ENCODE measurements at regions not wholly inside any gene's neighbourhood (a gene's known extent, or its start where the extent isn't known, plus 50 kb on each side); places are given as distances from the start of the nearest gene placed in this dataset.
"Not testable (repeated sequence)": the region's sequence is repeated elsewhere in the genome, so short reads cannot be mapped to it uniquely, and the experiment has no call there.

DNA sequence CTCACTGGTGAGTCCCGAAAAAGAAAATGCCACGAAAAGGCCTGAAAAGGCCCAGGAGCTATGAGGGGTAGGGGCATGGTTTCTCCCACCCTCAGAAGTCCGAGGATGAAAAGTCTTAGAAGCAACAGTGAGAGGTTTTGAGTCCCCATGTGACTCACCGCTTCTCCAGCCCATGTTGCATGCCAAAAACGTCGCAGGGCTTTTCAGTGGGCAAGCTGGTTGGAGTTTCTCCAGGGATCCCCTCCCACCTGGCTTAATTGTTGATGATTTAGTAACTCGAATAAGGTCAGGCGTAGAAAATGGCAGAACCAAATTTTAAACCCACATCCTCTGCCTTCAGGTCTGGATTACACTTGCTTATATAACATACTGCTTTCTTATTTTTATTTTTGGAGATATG is 96.3 kb upstream of the ARMC3 start:
- no peak overlapping the region for H2BK5ac ChIP-seq (ENCODE audit: insufficient read length, low read length)
- no peak overlapping the region for H3K27ac ChIP-seq (ENCODE audit: insufficient read length, low read depth, low read length)
- no peak overlapping the region for H2AK5ac ChIP-seq (ENCODE audit: insufficient read length, low read length)
- no peak overlapping the region for H3K18ac ChIP-seq (ENCODE audit: insufficient read length, low read depth, low read length)
- H3K56ac ChIP-seq (ENCODE audit: insufficient read length, low read depth, low read length): no peak overlapping the region
- no peak overlapping the region for H3K14ac ChIP-seq (ENCODE audit: insufficient read depth, low read length)
- Mint-ChIP-seq H3K4me3 (no peak overlapping the region), H3K36me3 (ENCODE audit: insufficient read depth in 1 of 3, low read depth in 3 of 3) (no peaks in the 10 kb centered on the region; a peak in 3 of 7 replicates), H3K27ac (no peak overlapping the region), H3K9me3 (peaks cover 0 to 4% of the 10 kb centered on the region in 2 experiments; a peak in 1 of 5 replicates), H3K27me3 (ENCODE audit: low read depth) (no peaks in the 10 kb centered on the region; the same call in 1 of the 2 replicates), H3K4me1 (peaks cover 11 to 21% of the 10 kb centered on the region in 2 experiments)
- H4K91ac ChIP-seq (ENCODE audit: insufficient read length, low read depth, low read length): no peak overlapping the region
- no peak overlapping the region for H2BK12ac ChIP-seq (ENCODE audit: insufficient read length, low read depth, low read length)
- no peaks in the 10 kb centered on the region for H3K79me1 ChIP-seq (ENCODE audit: insufficient read depth, low read depth, low read length, poor library complexity, severe bottlenecking)
- no peak overlapping the region for H2BK120ac ChIP-seq (ENCODE audit: low read depth, low read length, poor library complexity, severe bottlenecking)
- no peak overlapping the region for H2BK20ac ChIP-seq (ENCODE audit: low read depth, low read length, poor library complexity, severe bottlenecking)
- no peaks in the 10 kb centered on the region for H4K20me1 ChIP-seq (ENCODE audit: control insufficient read depth, insufficient read depth, insufficient read length)
- no peak overlapping the region for H3K9ac ChIP-seq (ENCODE audit: extremely low read depth, insufficient read length, low read length)
- no peaks in the 10 kb centered on the region for H3K79me2 ChIP-seq (ENCODE audit: insufficient read depth, low read length)
- no peak for DNase-seq
- H3K9me3 ChIP-seq (ENCODE audit: control insufficient read depth, low read depth, low read length): no peaks in the 10 kb centered on the region
- no CpG with 5 or more reads among the region's 8 CpGs for WGBS (ENCODE audit: extremely low coverage, insufficient read length, low lambda C conversion rate)
- H3K23ac ChIP-seq (ENCODE audit: insufficient read length, low read depth, low read length): no peak overlapping the region
- H3K27me3 ChIP-seq (ENCODE audit: insufficient read depth, low read length): no peaks in the 10 kb centered on the region
- no peaks in the 10 kb centered on the region for H3K4me1 ChIP-seq (ENCODE audit: insufficient read depth, low read length)
- no peak overlapping the region for H2AFZ ChIP-seq (ENCODE audit: low read length)
- no peak overlapping the region for H4K5ac ChIP-seq (ENCODE audit: insufficient read length, low read depth, low read length)
- no peak overlapping the region for H3K4ac ChIP-seq (ENCODE audit: low read depth, low read length)
- no peak overlapping the region for H3K4me2 ChIP-seq (ENCODE audit: insufficient read depth, insufficient read length, low read length)
- no peaks in the 10 kb centered on the region for H3K23me2 ChIP-seq (ENCODE audit: insufficient read length, low read depth, low read length, poor library complexity, severe bottlenecking)
- H2BK15ac ChIP-seq (ENCODE audit: low read depth, low read length): no peak overlapping the region
- H4K8ac ChIP-seq (replicated peaks; ENCODE audit: insufficient read length, low read depth, low read length): no peak overlapping the region
- TF ChIP-seq, protein P1, sequence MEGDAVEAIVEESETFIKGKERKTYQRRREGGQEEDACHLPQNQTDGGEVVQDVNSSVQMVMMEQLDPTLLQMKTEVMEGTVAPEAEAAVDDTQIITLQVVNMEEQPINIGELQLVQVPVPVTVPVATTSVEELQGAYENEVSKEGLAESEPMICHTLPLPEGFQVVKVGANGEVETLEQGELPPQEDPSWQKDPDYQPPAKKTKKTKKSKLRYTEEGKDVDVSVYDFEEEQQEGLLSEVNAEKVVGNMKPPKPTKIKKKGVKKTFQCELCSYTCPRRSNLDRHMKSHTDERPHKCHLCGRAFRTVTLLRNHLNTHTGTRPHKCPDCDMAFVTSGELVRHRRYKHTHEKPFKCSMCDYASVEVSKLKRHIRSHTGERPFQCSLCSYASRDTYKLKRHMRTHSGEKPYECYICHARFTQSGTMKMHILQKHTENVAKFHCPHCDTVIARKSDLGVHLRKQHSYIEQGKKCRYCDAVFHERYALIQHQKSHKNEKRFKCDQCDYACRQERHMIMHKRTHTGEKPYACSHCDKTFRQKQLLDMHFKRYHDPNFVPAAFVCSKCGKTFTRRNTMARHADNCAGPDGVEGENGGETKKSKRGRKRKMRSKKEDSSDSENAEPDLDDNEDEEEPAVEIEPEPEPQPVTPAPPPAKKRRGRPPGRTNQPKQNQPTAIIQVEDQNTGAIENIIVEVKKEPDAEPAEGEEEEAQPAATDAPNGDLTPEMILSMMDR (conservative IDR thresholded peaks at IDR 0.05): no peak
- no peak overlapping the region for H3T11ph ChIP-seq (ENCODE audit: low read length)

DNA sequence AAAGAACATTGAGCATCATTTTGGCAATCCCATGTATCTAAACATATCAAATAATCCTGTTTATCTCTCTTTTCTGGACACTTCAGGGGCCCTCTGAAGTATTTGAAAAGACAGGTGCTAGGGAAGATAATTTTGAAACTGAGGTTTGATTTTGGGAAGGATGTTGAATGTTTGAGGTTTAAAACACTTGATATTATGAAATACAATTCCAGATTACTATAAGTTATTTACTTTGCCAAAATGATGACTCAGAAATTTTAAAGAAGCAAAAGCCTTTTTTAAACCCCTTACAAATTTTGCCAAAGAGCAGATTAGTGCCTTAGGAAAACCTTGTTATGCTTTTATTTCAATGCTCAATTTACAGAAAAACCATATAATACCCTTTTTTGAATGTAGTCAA is 99.1 kb upstream of the ARMC3 start:
- not testable (repeated sequence) for H2BK15ac ChIP-seq (ENCODE audit: low read depth, low read length); H3K36me3 Mint-ChIP-seq (ENCODE audit: insufficient read depth in 1 of 3, low read depth in 3 of 3); H2AFZ ChIP-seq (ENCODE audit: low read length); H3K27ac Mint-ChIP-seq; H3T11ph ChIP-seq (ENCODE audit: low read length); H3K56ac ChIP-seq (ENCODE audit: insufficient read length, low read depth, low read length); H3K14ac ChIP-seq (ENCODE audit: insufficient read depth, low read length); H3K27ac ChIP-seq (ENCODE audit: insufficient read length, low read depth, low read length); H2BK12ac ChIP-seq (ENCODE audit: insufficient read length, low read depth, low read length); H2BK120ac ChIP-seq (ENCODE audit: low read depth, low read length, poor library complexity, severe bottlenecking); H3K27me3 ChIP-seq (ENCODE audit: insufficient read depth, low read length); H3K9ac ChIP-seq (ENCODE audit: extremely low read depth, insufficient read length, low read length); H2BK5ac ChIP-seq (ENCODE audit: insufficient read length, low read length); DNase-seq; H3K4me3 Mint-ChIP-seq; H4K91ac ChIP-seq (ENCODE audit: insufficient read length, low read depth, low read length); H3K79me1 ChIP-seq (ENCODE audit: insufficient read depth, low read depth, low read length, poor library complexity, severe bottlenecking); H3K4me1 ChIP-seq (ENCODE audit: insufficient read depth, low read length); H4K8ac ChIP-seq (replicated peaks; ENCODE audit: insufficient read length, low read depth, low read length); H3K79me2 ChIP-seq (ENCODE audit: insufficient read depth, low read length); H3K18ac ChIP-seq (ENCODE audit: insufficient read length, low read depth, low read length); H3K23ac ChIP-seq (ENCODE audit: insufficient read length, low read depth, low read length); H2BK20ac ChIP-seq (ENCODE audit: low read depth, low read length, poor library complexity, severe bottlenecking); H2AK5ac ChIP-seq (ENCODE audit: insufficient read length, low read length); H3K4ac ChIP-seq (ENCODE audit: low read depth, low read length); H3K23me2 ChIP-seq (ENCODE audit: insufficient read length, low read depth, low read length, poor library complexity, severe bottlenecking); H4K5ac ChIP-seq (ENCODE audit: insufficient read length, low read depth, low read length); H3K27me3 Mint-ChIP-seq (ENCODE audit: low read depth); H4K20me1 ChIP-seq (ENCODE audit: control insufficient read depth, insufficient read depth, insufficient read length); H3K9me3 ChIP-seq (ENCODE audit: control insufficient read depth, low read depth, low read length); H3K4me2 ChIP-seq (ENCODE audit: insufficient read depth, insufficient read length, low read length)
- H3K4me1 Mint-ChIP-seq: peaks cover 10 to 23% of the 10 kb centered on the region in 2 experiments
- peaks cover 0 to 12% of the 10 kb centered on the region in 2 experiments; a peak in 3 of 5 replicates for H3K9me3 Mint-ChIP-seq

All from H9 (cell line).